ENCODE measurements at regions not wholly inside any gene's neighbourhood (a gene's known extent, or its start where the extent isn't known, plus 50 kb on each side); places are given as distances from the start of the nearest gene placed in this dataset.

DNA sequence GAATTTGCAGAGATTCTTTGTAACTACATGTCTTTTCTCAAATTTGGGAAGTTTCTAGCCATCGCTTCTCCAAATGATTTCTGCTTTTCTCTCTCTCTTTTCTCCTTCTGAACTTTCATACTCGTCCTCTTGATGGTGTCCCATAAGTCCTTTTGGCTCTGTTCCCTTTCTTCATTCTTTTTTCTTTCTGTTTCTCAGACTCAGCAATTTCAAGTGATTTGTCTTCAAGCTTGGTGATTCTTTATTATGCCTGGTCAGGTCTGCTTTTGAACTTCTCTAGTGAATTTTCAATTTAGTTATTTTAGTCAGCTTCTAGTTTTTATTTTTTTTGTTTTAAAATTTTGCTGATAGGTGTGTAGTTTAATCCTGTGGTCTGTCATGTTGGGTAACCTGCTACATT lies 57.6 kb upstream of the EEF1E1 start:
- Histone ChIP-seq H3K9me3 (ENCODE audit: control insufficient read depth, low read length) (no peaks in the 10 kb centered on the region), H3K9ac (no peak overlapping the region), H3K4me2 (ENCODE audit: low read length) (no peak overlapping the region), H3K4me3 (ENCODE audit: low read depth, low read length) (no peak overlapping the region), H3K4me1 (no peaks in the 10 kb centered on the region), H3K79me2 (no peaks in the 10 kb centered on the region), H3K27me3 (ENCODE audit: control insufficient read depth, insufficient read depth, low read length) (no peaks in the 10 kb centered on the region), H2AFZ (no peak overlapping the region), H3K27ac (no peak overlapping the region), H3K36me3 (ENCODE audit: control insufficient read depth, insufficient read depth, low read length) (no peaks in the 10 kb centered on the region)
- TF ChIP-seq, protein P1, sequence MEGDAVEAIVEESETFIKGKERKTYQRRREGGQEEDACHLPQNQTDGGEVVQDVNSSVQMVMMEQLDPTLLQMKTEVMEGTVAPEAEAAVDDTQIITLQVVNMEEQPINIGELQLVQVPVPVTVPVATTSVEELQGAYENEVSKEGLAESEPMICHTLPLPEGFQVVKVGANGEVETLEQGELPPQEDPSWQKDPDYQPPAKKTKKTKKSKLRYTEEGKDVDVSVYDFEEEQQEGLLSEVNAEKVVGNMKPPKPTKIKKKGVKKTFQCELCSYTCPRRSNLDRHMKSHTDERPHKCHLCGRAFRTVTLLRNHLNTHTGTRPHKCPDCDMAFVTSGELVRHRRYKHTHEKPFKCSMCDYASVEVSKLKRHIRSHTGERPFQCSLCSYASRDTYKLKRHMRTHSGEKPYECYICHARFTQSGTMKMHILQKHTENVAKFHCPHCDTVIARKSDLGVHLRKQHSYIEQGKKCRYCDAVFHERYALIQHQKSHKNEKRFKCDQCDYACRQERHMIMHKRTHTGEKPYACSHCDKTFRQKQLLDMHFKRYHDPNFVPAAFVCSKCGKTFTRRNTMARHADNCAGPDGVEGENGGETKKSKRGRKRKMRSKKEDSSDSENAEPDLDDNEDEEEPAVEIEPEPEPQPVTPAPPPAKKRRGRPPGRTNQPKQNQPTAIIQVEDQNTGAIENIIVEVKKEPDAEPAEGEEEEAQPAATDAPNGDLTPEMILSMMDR (IDR thresholded peaks at IDR 0.05) = no peak

DNA sequence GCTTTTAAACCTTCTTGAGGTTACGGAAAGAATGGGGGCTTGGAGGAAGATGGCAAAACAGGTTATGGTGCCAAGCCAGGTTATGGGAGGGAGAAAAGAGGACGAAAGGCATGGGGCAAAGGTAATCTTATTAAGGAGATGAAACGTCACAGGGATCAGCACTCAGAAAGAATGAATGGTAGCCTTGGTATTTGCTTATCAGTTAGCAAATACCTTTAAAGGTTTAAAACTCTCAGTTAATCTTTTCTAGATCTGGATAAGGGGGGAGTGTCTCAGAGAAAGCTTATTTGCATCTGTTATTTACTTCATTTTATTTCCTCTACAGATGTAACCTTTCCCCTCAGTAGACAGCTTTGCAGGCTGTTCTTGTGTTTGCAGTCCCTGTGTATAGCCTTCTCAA lies 55.5 kb upstream of the EEF1E1 start:
- H3K79me2 ChIP-seq = no peaks in the 10 kb centered on the region
- no peak overlapping the region for H3K4me2 ChIP-seq (ENCODE audit: low read length)
- TF ChIP-seq, protein P1 (IDR thresholded peaks at IDR 0.05) = no peak
- H3K4me1 ChIP-seq = no peaks in the 10 kb centered on the region
- H3K9ac ChIP-seq = no peak overlapping the region
- H2AFZ ChIP-seq = no peak overlapping the region
- H3K36me3 ChIP-seq (ENCODE audit: control insufficient read depth, insufficient read depth, low read length) = no peaks in the 10 kb centered on the region
- H3K27ac ChIP-seq = no peak overlapping the region
- H3K4me3 ChIP-seq (ENCODE audit: low read depth, low read length) = no peak overlapping the region
- H3K9me3 ChIP-seq (ENCODE audit: control insufficient read depth, low read length) = no peaks in the 10 kb centered on the region
- no peaks in the 10 kb centered on the region for H3K27me3 ChIP-seq (ENCODE audit: control insufficient read depth, insufficient read depth, low read length)

- Histone ChIP-seq H3K9me3 (ENCODE audit: control insufficient read depth, low read length) (no peaks in the 10 kb centered on the region), H3K79me2 (no peaks in the 10 kb centered on the region), H2AFZ (no peak overlapping the region), H3K4me2 (ENCODE audit: low read length) (no peak overlapping the region), H3K4me3 (ENCODE audit: low read depth, low read length) (no peak overlapping the region), H3K4me1 (no peaks in the 10 kb centered on the region), H3K27me3 (ENCODE audit: control insufficient read depth, insufficient read depth, low read length) (no peaks in the 10 kb centered on the region), H3K9ac (no peak overlapping the region), H3K27ac (no peak overlapping the region), H3K36me3 (ENCODE audit: control insufficient read depth, insufficient read depth, low read length) (no peaks in the 10 kb centered on the region)
- TF ChIP-seq, protein P1 (IDR thresholded peaks at IDR 0.05) = no peak
Observed at GRCh38 chr6:8155259-8156012, 53.1 kb upstream of the EEF1E1 start.
